ENCODE measurements at regions not wholly inside any gene's neighbourhood (a gene's known extent, or its start where the extent isn't known, plus 50 kb on each side); places are given as distances from the start of the nearest gene placed in this dataset.

GRCh38 chr12:19810213-19810612 is 370.9 kb downstream of the AEBP2 start:
- TF ChIP-seq CTCF (IDR thresholded peaks at IDR 0.05) (no peak), POLR2A (IDR thresholded peaks at IDR 0.05) (no peak)
